ENCODE measurements at regions not wholly inside any gene's neighbourhood (a gene's known extent, or its start where the extent isn't known, plus 50 kb on each side); places are given as distances from the start of the nearest gene placed in this dataset.

- TF ChIP-seq JUNB (IDR thresholded peaks at IDR 0.05) = no peak
- TF ChIP-seq NR3C1 (IDR thresholded peaks at IDR 0.05) = no peak
- TF ChIP-seq CTCF (IDR thresholded peaks at IDR 0.05) = no peak
- no peak for TF ChIP-seq CEBPB (IDR thresholded peaks at IDR 0.05)
- no peak for TF ChIP-seq POLR2A (IDR thresholded peaks at IDR 0.05; ENCODE audit: low read length)
- no peak for TF ChIP-seq POLR2AphosphoS2 (conservative IDR thresholded peaks at IDR 0.05; ENCODE audit: low read length)
- TF ChIP-seq RFX5 (IDR thresholded peaks at IDR 0.05) = no peak
Measured at GRCh38 chr2:234772733-234773060, 179.1 kb upstream of the SH3BP4 start.
